Neural progenitor cell (in vitro differentiated cells): ENCODE measurements at regions not wholly inside any gene's neighbourhood (a gene's known extent, or its start where the extent isn't known, plus 50 kb on each side); places are given as distances from the start of the nearest gene placed in this dataset.

Experiments
- CTCF ChIP-seq: fragments of 200-600 bp; sonication (generic); IDR thresholded peaks from 2 replicates; pipeline ENCODE4 v1.5.1; 2017; ENCODE audit warnings: antibody characterized with exemption, mild to moderate bottlenecking
- EZH2 ChIP-seq: fragments of 200-600 bp; sonication (generic); IDR thresholded peaks from 2 replicates; pipeline ENCODE4 v1.6.1; 2017; ENCODE audit warnings: antibody characterized with exemption, mild to moderate bottlenecking, moderate library complexity
- EZH2phosphoT487 ChIP-seq: fragments of 200-600 bp; sonication (generic); IDR thresholded peaks from 2 replicates; pipeline ENCODE4 v1.6.1; 2017; ENCODE audit warnings: antibody characterized with exemption

GRCh38 chrX:95666056-95666455 lies 1018.6 kb upstream of the DIAPH2 start:
- no peak for TF ChIP-seq CTCF
- no peak for TF ChIP-seq EZH2
- TF ChIP-seq EZH2phosphoT487, result no peak
